Gastroesophageal sphincter (tissue), 4 donors: ENCODE measurements at regions not wholly inside any gene's neighbourhood (a gene's known extent, or its start where the extent isn't known, plus 50 kb on each side); places are given as distances from the start of the nearest gene placed in this dataset.

Source experiments
- ATAC-seq: fragments of 150-250 bp; one replicate; pipeline ENCODE4 v1.9.1; 2016; ENCODE audit warnings: mild to moderate bottlenecking, moderate library complexity
- H3K27ac ChIP-seq, 4 donors: fragments of 200-600 bp; sonication (generic) in 3 of 4; 1 replicate in 3 of 4; 2 replicates in 1 of 4; pipeline ENCODE4 v1.5.1; 2016 to 2019
- H3K27me3 ChIP-seq: fragments of 200-600 bp; sonication (generic); one replicate; pipeline ENCODE4 v1.5.1; 2019
- H3K36me3 ChIP-seq, 2 donors: fragments of 200-600 bp; sonication (generic); one replicate each; pipeline ENCODE4 v1.5.1; 2019; ENCODE audit warnings: control low read depth in 1 of 2
- H3K4me1 ChIP-seq, 3 donors: fragments of 200-600 bp; sonication (generic); 1 replicate in 2 of 3; 2 replicates in 1 of 3; pipeline ENCODE4 v1.5.1; 2016 to 2019; ENCODE audit warnings: control low read depth in 2 of 3
- H3K4me3 ChIP-seq, 2 donors: fragments of 200-600 bp; sonication (generic); one replicate each; pipeline ENCODE4 v1.5.1; 2019; ENCODE audit warnings: mild to moderate bottlenecking in 1 of 2, moderate library complexity in 1 of 2
- H3K9me3 ChIP-seq, 3 donors: fragments of 200-600 bp; sonication (generic); one replicate each; pipeline ENCODE4 v1.5.1; 2017 to 2019; ENCODE audit warnings: control low read depth in 2 of 3
- CTCF ChIP-seq, 4 experiments: fragments of 200-600 bp in 2 of 4; fragments of 450-650 bp in 2 of 4; sonication (generic) in 1 of 4; IDR thresholded peaks; one replicate each; pipeline ENCODE4 v1.5.1; 2017 to 2019; ENCODE audit warnings: antibody characterized with exemption in 4 of 4, mild to moderate bottlenecking in 2 of 4, moderate library complexity in 2 of 4
- EP300 ChIP-seq: sonication (generic); formaldehyde crosslinking; IDR thresholded peaks from one replicate; pipeline ENCODE4 v1.6.1; 2017; ENCODE audit warnings: antibody characterized with exemption, mild to moderate bottlenecking
- POLR2A ChIP-seq, 2 donors: fragments of 450-650 bp; IDR thresholded peaks; one replicate each; pipeline ENCODE4 v1.6.1; 2017; ENCODE audit warnings: antibody characterized with exemption in 2 of 2, mild to moderate bottlenecking in 2 of 2, moderate library complexity in 1 of 2
- POLR2AphosphoS5 ChIP-seq: sonication (generic); formaldehyde crosslinking; IDR thresholded peaks from one replicate; pipeline ENCODE4 v1.6.1; 2017; ENCODE audit warnings: antibody characterized with exemption
- WGBS, 2 donors: methylation state at CpG; one replicate each; pipeline ENCODE4 v1.1.5; 2018; ENCODE audit warnings: low coverage in 1 of 2; 5-methylcytosine and 5-hydroxymethylcytosine counted together

GRCh38 chr6:91081452-91082067 is 494.7 kb upstream of the MAP3K7 start:
- no peak for ATAC-seq
- no peak overlapping the region for H3K27ac ChIP-seq
- no peaks in the 10 kb centered on the region for H3K4me1 ChIP-seq
- TF ChIP-seq CTCF (IDR thresholded peaks at IDR 0.05) (peak; percentile 30 to 68 (median 48)), EP300 (no peak)
- H3K9me3 ChIP-seq = no peaks in the 10 kb centered on the region
- H3K4me3 ChIP-seq = no peak overlapping the region
- no peaks in the 10 kb centered on the region for H3K36me3 ChIP-seq
- 31 to 43% methylated on average over 5 to 6 of the region's 6 CpGs for WGBS, 2 donors
- no peaks in the 10 kb centered on the region for H3K27me3 ChIP-seq

GRCh38 chr6:91080871-91081270 is 494.0 kb upstream of the MAP3K7 start:
- no peaks in the 10 kb centered on the region for H3K9me3 ChIP-seq
- ATAC-seq = no peak
- no peak overlapping the region for H3K27ac ChIP-seq
- no peaks in the 10 kb centered on the region for H3K27me3 ChIP-seq
- H3K4me1 ChIP-seq = no peaks in the 10 kb centered on the region
- H3K4me3 ChIP-seq = no peak overlapping the region
- no peaks in the 10 kb centered on the region for H3K36me3 ChIP-seq
- TF ChIP-seq POLR2A (IDR thresholded peaks at IDR 0.05) = no peak
- TF ChIP-seq EP300 = no peak
- no peak for TF ChIP-seq POLR2AphosphoS5
- no peak for TF ChIP-seq CTCF (IDR thresholded peaks at IDR 0.05)

- no peaks in the 10 kb centered on the region for H3K36me3 ChIP-seq
Measured at GRCh38 chr6:91079969-91080368, 493.1 kb upstream of the MAP3K7 start.

GRCh38 chr6:91075244-91075976 is 488.5 kb upstream of the MAP3K7 start:
- H3K4me1 ChIP-seq = no peaks in the 10 kb centered on the region
- no peak for ATAC-seq
- no peak overlapping the region for H3K4me3 ChIP-seq
- H3K27me3 ChIP-seq = no peaks in the 10 kb centered on the region
- H3K27ac ChIP-seq = no peak overlapping the region
- WGBS, 2 donors = 48 to 67% methylated on average over 4 to 5 of the region's 5 CpGs
- TF ChIP-seq CTCF (IDR thresholded peaks at IDR 0.05) (no peak), POLR2A (IDR thresholded peaks at IDR 0.05) (no peak), POLR2AphosphoS5 (no peak), EP300 (no peak)
- H3K36me3 ChIP-seq = no peaks in the 10 kb centered on the region
- no peaks in the 10 kb centered on the region for H3K9me3 ChIP-seq

More at GRCh38 chr6:91079969-91080368, 493.1 kb upstream of the MAP3K7 start:
- ATAC-seq = no peak
- Histone ChIP-seq H3K9me3 (no peaks in the 10 kb centered on the region), H3K27ac (no peak overlapping the region), H3K4me1 (no peaks in the 10 kb centered on the region), H3K27me3 (no peaks in the 10 kb centered on the region), H3K4me3 (no peak overlapping the region)
- 33 to 40% methylated on average over 1 of the region's 3 CpGs for WGBS, 2 donors
- TF ChIP-seq POLR2A (IDR thresholded peaks at IDR 0.05) = no peak
- no peak for TF ChIP-seq EP300
- no peak for TF ChIP-seq POLR2AphosphoS5
- no peak for TF ChIP-seq CTCF (IDR thresholded peaks at IDR 0.05)

- Histone ChIP-seq H3K4me1 (no peaks in the 10 kb centered on the region), H3K27me3 (no peaks in the 10 kb centered on the region), H3K4me3 (no peak overlapping the region), H3K9me3 (peaks cover 0 to 23% (median 0%) of the 10 kb centered on the region in 3 donors), H3K36me3 (no peaks in the 10 kb centered on the region), H3K27ac (no peak overlapping the region)
- no peak for TF ChIP-seq POLR2AphosphoS5
- no peak for ATAC-seq
- whole genome bisulfite sequencing, 2 donors = 78 to 93% methylated on average over 1 of the region's 1 CpG
Measured at GRCh38 chr6:91063362-91063761, 476.5 kb upstream of the MAP3K7 start.
